ENCODE measurements at regions not wholly inside any gene's neighbourhood (a gene's known extent, or its start where the extent isn't known, plus 50 kb on each side); places are given as distances from the start of the nearest gene placed in this dataset.

- H3K79me1 ChIP-seq (ENCODE audit: low read length): no peaks in the 10 kb centered on the region
- H4K8ac ChIP-seq (ENCODE audit: low read depth, low read length): no peak overlapping the region
- H2AK5ac ChIP-seq (ENCODE audit: low read length): no peak overlapping the region
- no peak overlapping the region for H3K4ac ChIP-seq (ENCODE audit: low read depth, low read length)
- H4K91ac ChIP-seq (ENCODE audit: low read depth, low read length): no peak overlapping the region
- no peak overlapping the region for H2AFZ ChIP-seq (ENCODE audit: insufficient read depth, low read length, poor library complexity)
- no peaks in the 10 kb centered on the region for H3K4me1 ChIP-seq (ENCODE audit: control insufficient read depth in 1 of 2, insufficient read depth in 2 of 2, low read length in 2 of 2)
- H3K27me3 ChIP-seq (ENCODE audit: insufficient read depth, low read length): no peaks in the 10 kb centered on the region
- H2BK120ac ChIP-seq (ENCODE audit: insufficient read depth, low read length, poor library complexity): no peak overlapping the region
- H2BK12ac ChIP-seq (ENCODE audit: low read length): no peak overlapping the region
- H2BK5ac ChIP-seq (ENCODE audit: low read depth, low read length, poor library complexity): no peak overlapping the region
- no peak overlapping the region for H3K14ac ChIP-seq (ENCODE audit: low read length)
- no peak overlapping the region for H3K18ac ChIP-seq (ENCODE audit: low read length)
- no peak for DNase-seq
- H3K23ac ChIP-seq (ENCODE audit: low read length): no peak overlapping the region
- no peak overlapping the region for H3K4me3 ChIP-seq (ENCODE audit: low read depth, low read length)
- no peak overlapping the region for H3K27ac ChIP-seq (ENCODE audit: low read depth, low read length)
- no CpG with 5 or more reads among the region's 2 CpGs for WGBS (ENCODE audit: extremely low coverage, insufficient coverage, insufficient read length)
- H3K9me3 ChIP-seq (ENCODE audit: insufficient read depth, low read depth, low read length): no peaks in the 10 kb centered on the region
- no peak overlapping the region for H3K9ac ChIP-seq (ENCODE audit: low read length)
- no peaks in the 10 kb centered on the region for H3K36me3 ChIP-seq (ENCODE audit: control insufficient read depth in 1 of 2, insufficient read depth in 2 of 2, low read length in 2 of 2)
- no peak overlapping the region for H3K4me2 ChIP-seq (ENCODE audit: low read length)
- no peak overlapping the region for H4K12ac ChIP-seq (ENCODE audit: low read depth, low read length)
- H3K79me2 ChIP-seq (ENCODE audit: control insufficient read depth, insufficient read depth, low read length, poor library complexity): no peaks in the 10 kb centered on the region
These were observed 62.5 kb upstream of the PIK3CG start for GRCh38 chr7:106802589-106802988.

GRCh38 chr7:106806556-106806955 is 58.5 kb upstream of the PIK3CG start:
- Histone ChIP-seq H2BK12ac (ENCODE audit: low read length) (no peak overlapping the region), H3K4me1 (ENCODE audit: control insufficient read depth in 1 of 2, insufficient read depth in 2 of 2, low read length in 2 of 2) (peaks cover 2 to 3% of the 10 kb centered on the region in 2 experiments), H3K9me3 (ENCODE audit: insufficient read depth, low read depth, low read length) (no peaks in the 10 kb centered on the region), H3K23ac (ENCODE audit: low read length) (no peak overlapping the region), H2BK5ac (ENCODE audit: low read depth, low read length, poor library complexity) (no peak overlapping the region), H3K9ac (ENCODE audit: low read length) (no peak overlapping the region), H4K12ac (ENCODE audit: low read depth, low read length) (no peak overlapping the region), H3K27me3 (ENCODE audit: insufficient read depth, low read length) (no peaks in the 10 kb centered on the region), H3K36me3 (ENCODE audit: control insufficient read depth in 1 of 2, insufficient read depth in 2 of 2, low read length in 2 of 2) (no peaks in the 10 kb centered on the region), H3K14ac (ENCODE audit: low read length) (no peak overlapping the region), H4K91ac (ENCODE audit: low read depth, low read length) (no peak overlapping the region), H3K4me2 (ENCODE audit: low read length) (no peak overlapping the region), H3K79me1 (ENCODE audit: low read length) (no peaks in the 10 kb centered on the region), H2BK120ac (ENCODE audit: insufficient read depth, low read length, poor library complexity) (no peak overlapping the region), H3K4ac (ENCODE audit: low read depth, low read length) (no peak overlapping the region), H2AFZ (ENCODE audit: insufficient read depth, low read length, poor library complexity) (no peak overlapping the region), H2AK5ac (ENCODE audit: low read length) (no peak overlapping the region), H3K79me2 (ENCODE audit: control insufficient read depth, insufficient read depth, low read length, poor library complexity) (no peaks in the 10 kb centered on the region), H3K4me3 (ENCODE audit: low read depth, low read length) (no peak overlapping the region), H3K18ac (ENCODE audit: low read length) (no peak overlapping the region), H4K8ac (ENCODE audit: low read depth, low read length) (no peak overlapping the region), H3K27ac (ENCODE audit: low read depth, low read length) (no peak overlapping the region)
- DNase-seq: no peak
- no CpG with 5 or more reads among the region's 4 CpGs for WGBS (ENCODE audit: extremely low coverage, insufficient coverage, insufficient read length)

GRCh38 chr7:106807474-106807873 is 57.6 kb upstream of the PIK3CG start:
- Histone ChIP-seq H3K23ac (ENCODE audit: low read length) (no peak overlapping the region), H3K4me2 (ENCODE audit: low read length) (no peak overlapping the region), H3K4me3 (ENCODE audit: low read depth, low read length) (no peak overlapping the region), H3K27me3 (ENCODE audit: insufficient read depth, low read length) (no peaks in the 10 kb centered on the region), H4K8ac (ENCODE audit: low read depth, low read length) (no peak overlapping the region), H3K79me1 (ENCODE audit: low read length) (no peaks in the 10 kb centered on the region), H3K4me1 (ENCODE audit: control insufficient read depth in 1 of 2, insufficient read depth in 2 of 2, low read length in 2 of 2) (peaks cover 2 to 3% of the 10 kb centered on the region in 2 experiments), H3K27ac (ENCODE audit: low read depth, low read length) (no peak overlapping the region), H3K4ac (ENCODE audit: low read depth, low read length) (no peak overlapping the region), H4K12ac (ENCODE audit: low read depth, low read length) (no peak overlapping the region), H3K14ac (ENCODE audit: low read length) (no peak overlapping the region), H3K9me3 (ENCODE audit: insufficient read depth, low read depth, low read length) (no peaks in the 10 kb centered on the region), H2BK12ac (ENCODE audit: low read length) (no peak overlapping the region), H3K79me2 (ENCODE audit: control insufficient read depth, insufficient read depth, low read length, poor library complexity) (no peaks in the 10 kb centered on the region), H2BK5ac (ENCODE audit: low read depth, low read length, poor library complexity) (no peak overlapping the region), H4K91ac (ENCODE audit: low read depth, low read length) (no peak overlapping the region), H3K36me3 (ENCODE audit: control insufficient read depth in 1 of 2, insufficient read depth in 2 of 2, low read length in 2 of 2) (no peaks in the 10 kb centered on the region), H2AFZ (ENCODE audit: insufficient read depth, low read length, poor library complexity) (no peak overlapping the region), H3K18ac (ENCODE audit: low read length) (no peak overlapping the region), H2AK5ac (ENCODE audit: low read length) (no peak overlapping the region), H2BK120ac (ENCODE audit: insufficient read depth, low read length, poor library complexity) (no peak overlapping the region), H3K9ac (ENCODE audit: low read length) (no peak overlapping the region)
- WGBS (ENCODE audit: extremely low coverage, insufficient coverage, insufficient read length): no CpG with 5 or more reads among the region's 4 CpGs
- DNase-seq: no peak

GRCh38 chr7:106808967-106809635 is 56.0 kb upstream of the PIK3CG start:
- H3K27ac ChIP-seq (ENCODE audit: low read depth, low read length): no peak overlapping the region
- H2AFZ ChIP-seq (ENCODE audit: insufficient read depth, low read length, poor library complexity): no peak overlapping the region
- H2BK12ac ChIP-seq (ENCODE audit: low read length): no peak overlapping the region
- H3K27me3 ChIP-seq (ENCODE audit: insufficient read depth, low read length): no peaks in the 10 kb centered on the region
- H4K91ac ChIP-seq (ENCODE audit: low read depth, low read length): no peak overlapping the region
- H3K9ac ChIP-seq (ENCODE audit: low read length): no peak overlapping the region
- no peak overlapping the region for H3K14ac ChIP-seq (ENCODE audit: low read length)
- no peak overlapping the region for H3K4ac ChIP-seq (ENCODE audit: low read depth, low read length)
- no peaks in the 10 kb centered on the region for H3K79me1 ChIP-seq (ENCODE audit: low read length)
- no peak overlapping the region for H4K12ac ChIP-seq (ENCODE audit: low read depth, low read length)
- H3K18ac ChIP-seq (ENCODE audit: low read length): no peak overlapping the region
- no peak overlapping the region for H3K4me2 ChIP-seq (ENCODE audit: low read length)
- no peaks in the 10 kb centered on the region for H3K36me3 ChIP-seq (ENCODE audit: control insufficient read depth in 1 of 2, insufficient read depth in 2 of 2, low read length in 2 of 2)
- H2BK120ac ChIP-seq (ENCODE audit: insufficient read depth, low read length, poor library complexity): no peak overlapping the region
- no peak overlapping the region for H2BK5ac ChIP-seq (ENCODE audit: low read depth, low read length, poor library complexity)
- DNase-seq: peak; percentile 68 to 83
- no CpG with 5 or more reads among the region's 9 CpGs for WGBS (ENCODE audit: extremely low coverage, insufficient coverage, insufficient read length)
- no peak overlapping the region for H3K23ac ChIP-seq (ENCODE audit: low read length)
- no peak overlapping the region for H3K4me3 ChIP-seq (ENCODE audit: low read depth, low read length)
- H3K9me3 ChIP-seq (ENCODE audit: insufficient read depth, low read depth, low read length): no peaks in the 10 kb centered on the region
- peaks cover 2 to 3% of the 10 kb centered on the region in 2 experiments for H3K4me1 ChIP-seq (ENCODE audit: control insufficient read depth in 1 of 2, insufficient read depth in 2 of 2, low read length in 2 of 2)
- no peak overlapping the region for H2AK5ac ChIP-seq (ENCODE audit: low read length)
- H3K79me2 ChIP-seq (ENCODE audit: control insufficient read depth, insufficient read depth, low read length, poor library complexity): no peaks in the 10 kb centered on the region
- H4K8ac ChIP-seq (ENCODE audit: low read depth, low read length): no peak overlapping the region
